ENCODE measurements at regions not wholly inside any gene's neighbourhood (a gene's known extent, or its start where the extent isn't known, plus 50 kb on each side); places are given as distances from the start of the nearest gene placed in this dataset.

DNA sequence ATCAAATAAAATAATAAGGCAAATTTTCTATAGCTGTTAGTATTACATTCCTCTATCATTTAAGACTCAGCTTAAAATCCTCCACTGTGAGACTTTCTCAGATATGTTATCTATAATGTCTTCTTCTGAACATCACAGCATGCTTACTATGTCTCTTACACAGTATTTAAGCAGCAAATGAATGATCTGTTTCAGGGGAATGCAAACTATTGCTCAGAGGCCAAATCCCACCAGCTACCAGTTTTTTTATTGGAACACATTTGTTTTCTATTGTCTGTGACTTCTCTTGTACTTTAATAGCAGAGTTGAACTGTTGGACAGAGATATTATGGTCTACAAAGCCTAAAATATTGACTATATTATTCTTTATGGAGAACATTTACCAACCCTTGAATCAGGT is 59.6 kb downstream of the C3orf38 start:
- no peak for DNase-seq (ENCODE audit: low spot score)

DNA sequence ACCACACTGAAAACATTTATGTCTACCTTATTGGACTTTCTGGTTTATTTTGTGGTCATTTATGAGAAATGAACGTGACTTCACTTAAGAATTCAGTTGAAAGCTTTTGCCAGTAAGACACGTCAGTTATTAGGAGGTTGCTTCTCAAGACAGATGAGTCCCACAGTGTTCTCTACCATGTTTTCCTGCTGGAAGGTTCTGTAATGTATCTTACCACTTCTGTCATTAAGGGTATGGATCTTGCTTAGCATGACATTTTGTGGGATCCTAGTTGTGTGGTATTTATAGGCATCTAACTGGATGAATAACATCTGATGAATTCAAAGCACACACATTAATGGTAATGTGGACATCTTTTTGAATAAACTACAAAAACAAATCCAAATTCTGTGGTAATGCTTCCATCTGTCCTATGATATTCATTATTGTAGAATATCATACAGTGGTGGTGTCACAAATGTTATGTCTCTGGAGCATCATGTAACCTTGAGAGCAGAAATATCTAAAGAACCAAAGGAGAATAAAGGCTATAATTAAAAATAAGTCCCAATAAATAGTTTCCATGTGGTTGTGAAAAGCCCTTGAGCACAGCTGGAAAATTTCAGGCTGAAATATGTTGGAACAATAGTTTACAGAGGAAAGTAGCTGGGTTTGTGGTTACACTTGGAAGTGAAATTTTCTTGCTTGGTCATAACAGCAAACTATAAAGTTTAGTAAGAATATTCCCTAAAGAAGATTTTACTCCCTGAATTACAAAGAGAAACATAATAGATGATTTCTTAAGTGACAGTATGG is 61.5 kb downstream of the C3orf38 start:
- DNase-seq (ENCODE audit: low spot score): no peak

DNA sequence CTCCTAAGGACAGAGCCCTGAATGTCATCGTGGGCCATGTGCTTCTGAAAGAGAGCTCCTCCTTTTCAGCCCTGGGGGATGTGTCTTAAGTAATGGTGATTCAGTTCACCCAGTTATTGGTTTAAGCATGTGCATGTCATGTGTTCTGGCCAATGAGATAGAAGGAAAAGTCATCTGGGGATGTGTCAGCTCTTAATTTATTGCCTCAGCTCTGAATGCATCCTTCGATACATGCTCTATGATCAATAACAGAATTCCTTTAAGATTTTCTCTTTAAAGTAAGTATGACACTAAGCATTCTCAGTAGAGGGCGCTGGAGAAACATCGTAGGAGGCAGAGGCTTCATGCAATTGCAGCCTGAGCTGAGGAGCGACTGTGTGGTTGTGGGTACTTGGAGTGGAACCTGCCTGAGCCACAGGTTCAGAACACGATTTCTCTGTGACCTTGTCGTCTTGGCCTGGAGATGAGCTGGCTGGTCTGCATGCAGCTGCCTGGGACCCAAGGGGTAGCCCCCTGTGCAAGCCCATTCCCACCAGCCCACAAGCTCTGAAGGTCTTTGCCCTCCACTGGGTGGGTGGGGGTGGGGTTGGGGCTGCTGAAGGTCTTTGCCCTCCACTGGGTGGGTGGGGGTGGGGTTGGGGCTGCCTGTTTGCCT is 69.5 kb downstream of the C3orf38 start:
- DNase-seq (ENCODE audit: low spot score): peak; percentile 32

DNA sequence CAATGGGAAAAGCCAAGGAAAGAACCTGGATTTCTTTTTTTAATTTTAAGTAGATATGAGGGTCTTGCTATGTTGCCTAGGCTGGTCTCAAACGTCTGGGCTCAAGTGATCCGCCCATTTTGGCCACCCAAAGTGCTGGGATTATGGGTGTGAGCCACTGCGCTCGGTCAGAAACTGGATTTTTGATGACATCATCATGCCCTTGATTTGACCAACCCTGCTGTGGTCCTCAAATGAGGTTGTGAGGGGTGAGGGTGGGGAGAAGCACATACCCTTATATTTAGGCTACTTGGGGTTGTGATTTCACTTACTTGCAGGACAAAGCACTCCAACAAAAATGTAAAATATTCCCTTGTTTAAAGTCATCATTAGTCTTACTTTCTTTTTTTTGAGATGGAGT is 70.4 kb downstream of the C3orf38 start:
- no peak for DNase-seq (ENCODE audit: low spot score)

DNA sequence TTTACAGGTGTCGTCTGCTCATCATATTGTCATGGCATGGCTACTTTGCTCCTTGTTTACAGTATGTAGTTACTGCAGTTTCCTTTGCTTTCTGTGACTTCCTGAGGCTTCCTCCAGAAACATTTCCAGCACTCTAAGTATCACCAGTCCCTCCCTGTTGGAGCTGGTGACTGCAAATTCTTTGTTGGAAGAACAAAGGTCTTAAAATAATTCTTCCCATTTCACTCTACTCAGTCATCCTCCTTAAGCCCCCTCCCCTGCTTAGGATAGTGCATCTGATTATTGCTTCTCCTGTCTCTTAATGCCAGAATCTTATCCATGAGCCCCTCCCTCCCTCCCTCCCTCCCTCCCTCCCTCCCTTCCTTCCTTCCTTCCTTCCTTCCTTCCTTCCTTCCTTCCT is 72.0 kb downstream of the C3orf38 start:
- no peak for DNase-seq (ENCODE audit: low spot score)

DNA sequence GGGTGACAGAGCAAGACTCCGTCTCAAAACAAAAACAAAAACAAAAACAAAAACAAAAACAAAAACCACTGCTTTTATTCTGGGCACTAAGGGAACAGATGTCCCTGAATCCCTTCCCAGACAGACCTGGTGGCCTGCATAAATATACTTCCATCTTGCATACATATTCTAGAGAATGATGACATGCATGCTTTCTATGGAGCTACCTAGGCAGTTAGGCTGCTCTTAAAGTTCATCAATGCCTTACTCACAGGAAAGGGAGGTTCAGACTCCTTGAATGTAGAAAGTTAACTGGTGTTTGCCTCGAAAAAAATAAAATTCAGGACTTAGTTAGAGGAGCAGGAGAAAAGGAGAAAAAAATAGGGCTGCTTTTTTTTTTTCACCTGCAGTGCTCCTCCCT is 72.6 kb downstream of the C3orf38 start:
- DNase-seq (ENCODE audit: low spot score): no peak

DNA sequence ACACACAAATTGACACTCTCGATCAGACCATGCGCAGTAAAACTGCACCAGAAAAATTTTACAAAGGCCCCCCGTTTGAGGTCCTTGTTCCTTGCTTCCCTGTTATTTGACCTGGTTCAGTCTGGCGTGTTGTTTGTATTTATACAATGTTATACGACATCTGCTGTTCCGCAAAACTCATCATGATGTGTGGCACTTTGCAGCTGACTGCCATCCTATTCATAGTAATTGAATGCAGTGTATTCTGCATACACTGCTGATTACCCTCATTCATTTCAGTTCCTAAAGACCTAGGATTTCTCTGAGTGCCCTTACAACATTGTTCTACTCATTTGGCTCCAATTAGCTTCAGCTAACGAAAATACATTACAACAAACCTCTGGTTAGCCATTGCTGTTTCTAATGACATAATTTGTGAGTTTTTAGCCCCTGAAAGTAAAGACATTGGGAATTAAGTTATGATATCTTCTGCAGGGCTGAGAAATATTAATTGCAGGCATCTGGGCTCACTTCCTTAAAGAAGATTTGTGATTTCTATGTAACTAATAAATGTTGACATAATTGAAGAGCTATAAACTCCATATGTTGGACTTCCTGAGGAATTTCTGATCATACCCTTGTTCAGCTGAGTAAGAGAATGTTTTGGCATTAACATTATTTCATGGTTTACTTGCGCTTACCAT is 75.7 kb downstream of the C3orf38 start:
- no peak for DNase-seq (ENCODE audit: low spot score)

DNA sequence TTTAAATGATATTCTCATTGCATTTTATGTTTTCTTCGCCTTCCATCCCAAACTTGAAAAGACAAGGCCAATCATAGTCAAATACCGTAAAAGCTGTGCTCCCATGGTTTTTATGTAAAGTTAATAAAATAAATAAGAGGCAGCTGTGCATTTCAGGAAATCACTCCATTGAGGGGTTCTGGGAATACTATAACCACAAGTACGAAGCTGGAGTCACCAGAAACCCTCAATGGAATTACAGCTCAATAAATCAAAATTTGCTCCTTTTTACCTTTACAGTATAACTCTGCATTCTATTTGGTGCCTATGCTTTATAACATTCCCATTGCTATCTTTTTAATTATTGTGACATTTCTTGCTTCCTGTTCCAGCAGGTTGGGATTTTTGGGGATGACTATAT is 77.2 kb downstream of the C3orf38 start:
- DNase-seq (ENCODE audit: low spot score): no peak

DNA sequence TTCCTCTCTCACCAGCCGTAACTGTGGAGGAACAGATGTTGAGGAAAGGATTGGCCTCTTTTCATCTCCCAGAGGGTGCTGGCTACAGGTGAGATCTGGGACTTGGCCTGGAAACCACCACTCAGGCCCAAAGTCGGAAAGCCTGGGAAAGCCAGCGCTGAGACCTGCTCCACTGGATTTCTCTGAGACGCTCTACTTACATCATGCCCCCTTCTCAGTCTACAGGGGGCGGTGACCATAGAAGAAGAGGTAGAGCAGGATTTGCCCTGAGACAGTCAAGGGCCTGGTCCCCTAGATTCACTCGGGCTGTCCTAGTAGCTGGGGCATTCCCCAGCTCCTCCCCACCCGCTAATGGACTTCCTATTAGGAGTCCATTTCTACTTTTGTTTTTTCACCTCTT is 80.9 kb downstream of the C3orf38 start:
- no peak for DNase-seq (ENCODE audit: low spot score)

DNA sequence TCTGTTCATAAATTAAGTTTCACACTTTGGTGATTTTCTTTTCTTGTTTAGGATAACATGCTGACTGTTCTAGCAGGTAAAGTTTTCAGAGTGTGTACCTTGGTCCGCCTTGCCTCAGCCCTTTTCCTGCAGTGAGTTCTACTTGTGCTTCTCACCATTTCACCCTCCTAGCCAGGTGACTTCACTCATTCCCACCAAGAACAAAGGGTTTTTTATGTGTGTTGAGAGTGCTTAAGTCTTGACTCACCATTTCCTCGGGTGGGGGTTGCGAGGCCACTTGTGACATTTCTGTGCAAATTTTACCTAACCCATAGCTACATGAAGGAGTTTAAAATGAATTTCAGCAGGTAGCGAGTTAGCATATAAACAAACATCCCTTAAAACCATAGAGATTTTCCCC is 81.4 kb downstream of the C3orf38 start:
- no peak for DNase-seq (ENCODE audit: low spot score)

DNA sequence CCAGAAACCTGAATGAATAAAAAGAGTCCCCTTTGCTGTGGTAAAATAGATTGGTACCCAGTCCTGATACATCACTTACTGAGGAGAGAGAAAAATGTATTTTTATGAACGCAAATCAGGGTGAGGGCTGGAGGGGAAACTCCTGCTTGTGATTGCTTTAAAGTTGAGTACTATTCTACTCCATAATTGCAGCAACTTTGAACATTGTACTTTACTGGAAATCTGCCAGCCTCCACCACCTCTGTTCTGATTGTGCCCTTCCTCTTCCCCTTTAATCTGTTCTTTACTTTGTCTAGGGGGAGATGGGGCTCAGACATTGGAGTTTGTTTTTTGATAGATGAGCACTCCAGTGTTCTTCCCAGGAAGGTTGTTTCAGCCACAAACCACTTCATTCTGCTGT is 81.9 kb downstream of the C3orf38 start:
- DNase-seq (ENCODE audit: low spot score): no peak

DNA sequence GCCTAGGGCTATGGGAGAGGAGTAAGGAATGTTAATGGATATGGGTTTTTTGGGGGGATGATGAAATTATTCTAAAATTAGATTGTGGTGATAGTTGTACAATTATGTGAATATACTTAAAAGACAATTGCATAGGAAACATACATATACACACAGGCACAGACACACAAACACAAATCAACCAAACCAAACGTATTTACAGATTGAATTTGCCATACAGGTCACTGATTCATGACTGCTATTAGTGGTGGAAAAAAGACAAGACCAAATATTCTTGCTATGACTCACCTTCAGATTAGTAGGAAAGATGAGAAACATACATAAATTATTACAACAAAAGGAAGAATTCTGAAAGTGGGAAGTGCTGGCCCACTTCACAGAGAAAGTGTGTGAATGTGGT is 85.3 kb downstream of the C3orf38 start:
- DNase-seq (ENCODE audit: low spot score): no peak

DNA sequence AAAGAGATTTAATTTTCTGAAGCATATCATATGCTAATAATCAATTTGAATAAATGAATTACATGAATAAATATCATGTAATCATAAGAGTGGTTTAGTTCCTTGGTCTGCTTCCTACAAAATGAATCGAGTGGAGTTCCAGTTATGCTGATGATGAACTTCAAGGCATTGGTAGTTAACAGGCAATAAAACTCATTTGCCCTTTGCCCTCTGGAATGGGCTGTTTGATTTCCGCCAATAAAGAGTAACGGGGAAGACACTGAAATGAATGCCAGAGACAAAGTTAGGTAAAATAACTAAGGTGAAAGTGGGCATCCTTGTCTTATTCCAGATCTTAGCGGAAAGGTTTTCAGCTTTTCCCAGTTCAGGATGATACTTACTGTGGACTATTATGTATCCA is 90.1 kb downstream of the C3orf38 start:
- DNase-seq (ENCODE audit: low spot score): no peak

DNA sequence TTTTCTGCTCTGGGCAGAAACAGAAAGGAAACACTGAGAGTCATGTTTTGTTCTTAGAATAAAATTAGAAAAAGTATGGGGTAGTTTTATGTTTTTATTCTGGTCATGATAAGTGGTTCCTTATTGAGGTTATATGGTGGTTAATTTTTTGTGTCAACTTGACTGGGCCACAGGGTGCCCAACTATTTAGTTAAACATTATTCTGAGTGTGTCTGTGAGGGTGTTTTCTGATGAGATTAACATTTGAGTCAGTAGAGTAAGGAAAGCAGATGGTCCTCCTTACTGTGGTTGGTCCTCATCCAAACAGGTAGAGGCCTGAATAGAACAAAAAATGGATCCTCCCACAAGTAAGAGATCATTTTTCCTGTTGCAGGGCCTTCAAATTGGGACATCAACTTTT is 98.9 kb downstream of the C3orf38 start:
- DNase-seq (ENCODE audit: low spot score): no peak

DNA sequence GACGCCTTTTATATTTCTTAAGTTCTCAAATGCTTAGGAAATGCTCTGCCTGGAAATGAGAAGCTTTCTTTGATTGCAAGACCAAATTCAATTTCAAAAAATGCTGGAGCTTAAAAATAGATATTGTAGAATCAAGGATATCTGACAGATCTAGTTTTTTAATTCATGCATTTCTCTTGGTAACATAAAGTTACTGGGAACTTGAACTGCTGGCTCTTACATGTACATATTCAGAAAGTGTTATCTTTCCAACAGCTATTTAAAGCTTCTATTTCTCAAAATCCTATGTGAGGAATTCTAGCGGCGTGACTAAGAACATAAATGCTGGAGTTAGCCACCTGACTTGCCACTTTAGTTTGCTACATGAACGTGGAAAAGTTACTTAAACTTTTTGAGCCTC is 109.3 kb downstream of the C3orf38 start:
- no peak for DNase-seq (ENCODE audit: low spot score)

DNA sequence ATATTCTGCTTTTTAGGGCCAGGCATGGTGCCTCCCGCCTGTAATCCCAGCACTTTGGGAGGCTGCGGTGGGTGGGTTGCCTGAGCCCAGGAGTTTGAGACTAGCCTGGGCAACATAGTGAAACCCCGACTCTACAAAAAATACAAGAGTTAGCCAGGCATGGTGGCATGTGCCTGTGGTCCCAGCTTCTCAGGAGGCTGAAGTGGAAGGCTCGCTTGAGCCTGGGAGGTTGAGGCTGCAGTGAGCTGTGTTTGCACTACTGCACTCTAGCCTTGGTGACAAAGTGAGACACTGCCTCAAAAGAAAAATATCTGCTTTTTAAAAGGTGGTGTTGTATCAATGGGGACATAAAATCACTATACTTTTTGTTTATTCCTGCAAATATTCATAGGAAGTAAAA is 112.8 kb downstream of the C3orf38 start:
- DNase-seq (ENCODE audit: low spot score): no peak

DNA sequence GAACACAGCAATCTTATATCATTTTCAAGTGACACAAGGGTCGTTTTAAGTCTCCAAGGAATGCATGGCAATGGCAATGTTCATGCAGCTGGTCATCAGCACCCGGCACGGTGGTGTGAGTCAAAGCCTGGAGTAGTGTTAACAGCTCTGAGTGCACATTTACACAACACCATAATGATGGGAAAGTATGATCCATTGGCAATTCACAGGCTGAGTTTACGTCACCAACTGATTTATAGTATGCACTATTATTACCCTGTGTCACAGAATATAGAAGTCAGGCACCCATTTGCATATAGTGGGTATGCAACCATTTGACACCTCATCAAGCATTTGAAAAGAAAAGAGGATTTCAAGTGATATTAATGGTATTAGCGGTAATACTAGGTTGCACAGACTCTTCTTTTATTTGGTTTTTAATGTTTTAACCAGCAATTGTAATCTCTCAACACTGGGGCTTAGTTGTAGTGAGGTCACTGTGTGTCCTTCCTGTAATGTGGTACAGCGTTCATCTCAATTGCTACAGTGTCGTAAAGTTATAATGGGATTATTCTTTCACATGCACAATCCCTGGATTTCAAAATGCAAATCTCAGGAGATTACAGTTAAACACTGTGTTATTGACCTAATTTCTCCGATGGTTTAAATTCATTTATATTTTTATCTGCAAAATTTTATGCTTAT is 113.8 kb downstream of the C3orf38 start:
- DNase-seq (ENCODE audit: low spot score): no peak

DNA sequence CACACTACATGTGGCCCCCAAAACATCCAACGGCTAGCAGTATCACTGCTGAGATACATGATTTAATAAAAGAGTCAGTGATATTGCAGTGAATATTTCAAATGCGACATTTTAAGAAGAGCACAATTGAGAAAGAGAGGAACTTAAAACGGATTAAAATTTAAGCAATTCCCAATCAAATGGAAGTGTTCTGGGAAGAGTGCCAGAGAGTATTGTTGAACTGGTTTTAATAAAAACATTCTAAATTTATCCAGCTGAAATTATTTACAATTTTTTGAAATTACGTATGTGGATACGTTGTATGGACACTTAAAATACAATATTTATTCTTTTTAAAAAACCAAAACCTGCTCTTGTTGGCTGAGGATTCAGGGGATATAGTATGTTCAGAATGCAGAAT is 117.7 kb downstream of the C3orf38 start:
- no peak for DNase-seq (ENCODE audit: low spot score)

DNA sequence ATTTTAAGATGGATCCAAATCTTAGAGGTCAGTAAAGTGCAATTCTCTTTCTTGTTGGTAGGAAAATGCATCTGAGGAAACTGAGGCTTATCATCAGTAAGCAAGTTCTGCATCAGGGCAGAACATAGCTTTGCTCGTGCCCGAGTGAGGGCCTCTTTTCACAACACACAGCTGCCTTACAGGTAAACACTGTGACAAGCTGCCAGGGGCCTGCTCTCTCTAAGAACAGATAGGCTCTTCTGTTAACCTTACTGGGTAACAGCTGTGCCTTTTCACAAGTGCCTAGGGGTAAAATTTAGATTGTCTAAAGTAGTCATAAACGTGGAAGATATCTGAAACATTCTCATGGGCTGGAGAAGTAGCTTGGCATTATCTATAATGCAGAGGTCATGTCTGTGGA is 118.1 kb downstream of the C3orf38 start:
- DNase-seq (ENCODE audit: low spot score): no peak

DNA sequence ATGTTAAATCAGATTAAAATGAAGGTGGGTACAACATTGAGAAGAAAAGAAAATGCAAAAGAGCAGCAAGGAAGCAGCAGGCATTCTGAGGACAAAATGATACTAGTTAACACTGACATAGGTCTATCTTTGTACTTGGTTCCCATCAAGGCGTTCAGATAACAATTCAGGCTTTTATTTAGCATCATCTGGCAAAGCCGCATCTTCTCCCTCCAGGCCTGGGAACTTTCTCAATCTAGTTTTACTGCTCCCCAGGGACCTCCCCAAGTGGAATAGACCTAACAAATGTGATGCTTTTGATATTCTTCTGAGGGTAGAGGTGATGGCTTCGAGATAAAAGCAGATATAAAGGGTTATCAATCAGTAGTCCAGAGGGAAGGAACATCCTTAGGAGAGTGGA is 130.6 kb downstream of the C3orf38 start:
- DNase-seq (ENCODE audit: low spot score): no peak

DNA sequence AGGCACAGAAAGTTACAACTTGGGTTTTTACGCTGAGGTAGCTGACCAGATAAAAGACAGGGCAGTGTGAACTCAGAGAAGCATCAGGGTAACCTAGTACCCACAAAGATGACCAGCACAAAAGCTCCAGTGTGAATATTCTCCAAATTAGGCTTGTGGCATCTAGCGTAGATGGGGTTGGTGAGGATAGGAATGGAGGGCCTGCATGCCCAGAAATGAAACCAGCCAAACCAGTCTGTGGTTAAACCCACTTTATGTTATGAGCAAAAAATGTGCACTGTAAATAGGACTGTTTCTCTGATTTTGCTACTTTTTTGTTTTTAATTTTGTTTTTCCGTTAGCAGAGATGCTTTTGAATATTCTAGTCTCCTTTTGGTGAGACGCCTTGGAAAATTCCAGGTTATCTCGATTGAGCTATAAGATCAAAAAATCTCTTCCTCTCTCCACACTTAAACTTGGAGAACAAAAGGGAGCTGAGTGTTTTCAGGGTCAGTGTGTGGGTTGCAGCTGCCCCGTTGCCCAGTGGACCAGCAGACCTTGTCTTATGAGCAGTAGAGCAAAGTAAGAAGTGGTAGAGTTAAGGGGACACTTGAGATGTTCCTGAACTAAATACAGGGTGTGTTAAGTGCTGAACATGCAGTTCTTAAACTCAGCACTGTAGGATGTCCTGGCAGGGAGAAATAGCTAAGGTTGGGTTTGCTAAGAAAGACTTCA is 132.9 kb downstream of the C3orf38 start:
- DNase-seq (ENCODE audit: low spot score): no peak

DNA sequence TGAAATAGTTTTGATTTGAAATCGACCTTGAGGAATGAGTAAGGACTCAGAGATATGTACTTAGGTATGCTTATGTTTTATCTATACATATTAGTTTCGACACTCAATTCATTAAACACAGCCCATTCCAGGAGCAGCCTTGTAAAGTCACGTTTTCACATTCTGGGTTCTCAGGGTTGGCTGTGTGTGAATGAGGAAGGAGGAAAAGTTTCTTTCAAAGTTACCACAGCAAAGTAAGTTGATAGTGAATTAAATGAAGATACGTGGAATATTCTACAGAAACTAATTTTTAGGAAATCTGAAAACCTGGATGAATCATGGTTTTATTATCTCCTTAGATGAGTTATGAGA is 133.5 kb downstream of the C3orf38 start:
- no peak for DNase-seq (ENCODE audit: low spot score)

Data from AG08396 (cell line).